Activated T-helper 2 cell treated with anti-CD3 and anti-CD28 coated beads, Interferon-gamma antibody, Interleukin-2, Interleukin-4, amounts not matched to agents 10 μg/mL and 5 μg/mL and 100 μg/mL, durations not matched to agents 14 hours and 24 hours and 36 hours (primary cell): ENCODE measurements at regions not wholly inside any gene's neighbourhood (a gene's known extent, or its start where the extent isn't known, plus 50 kb on each side); places are given as distances from the start of the nearest gene placed in this dataset.

Experiments
- DNase-seq: peaks from one replicate; pipeline ENCODE4 v3.0.0; 2021; ENCODE audit warnings: low spot score
- H3K27ac Mint-ChIP-seq: one replicate; pipeline ENCODE4 v1.8.0; 2021; ENCODE audit warnings: mixed read lengths
- H3K27me3 Mint-ChIP-seq: one replicate; pipeline ENCODE4 v1.8.0; 2021; ENCODE audit warnings: low read depth, mixed read lengths
- H3K36me3 Mint-ChIP-seq: one replicate; pipeline ENCODE4 v1.8.0; 2021; ENCODE audit warnings: low read depth, mixed read lengths
- H3K4me1 Mint-ChIP-seq: one replicate; pipeline ENCODE4 v1.8.0; 2021; ENCODE audit warnings: low read depth, mixed read lengths
- H3K4me3 Mint-ChIP-seq: one replicate; pipeline ENCODE4 v1.8.0; 2021; ENCODE audit warnings: low read depth, mild to moderate bottlenecking, moderate library complexity, mixed read lengths
- H3K9me3 Mint-ChIP-seq: one replicate; pipeline ENCODE4 v1.8.0; 2021; ENCODE audit warnings: mixed read lengths
- intact Hi-C: fragments of 100-400 bp; cut with micrococcal nuclease; formaldehyde crosslinking; loops from one replicate; pipeline ENCODE4 v1.15.1; 2023

DNA sequence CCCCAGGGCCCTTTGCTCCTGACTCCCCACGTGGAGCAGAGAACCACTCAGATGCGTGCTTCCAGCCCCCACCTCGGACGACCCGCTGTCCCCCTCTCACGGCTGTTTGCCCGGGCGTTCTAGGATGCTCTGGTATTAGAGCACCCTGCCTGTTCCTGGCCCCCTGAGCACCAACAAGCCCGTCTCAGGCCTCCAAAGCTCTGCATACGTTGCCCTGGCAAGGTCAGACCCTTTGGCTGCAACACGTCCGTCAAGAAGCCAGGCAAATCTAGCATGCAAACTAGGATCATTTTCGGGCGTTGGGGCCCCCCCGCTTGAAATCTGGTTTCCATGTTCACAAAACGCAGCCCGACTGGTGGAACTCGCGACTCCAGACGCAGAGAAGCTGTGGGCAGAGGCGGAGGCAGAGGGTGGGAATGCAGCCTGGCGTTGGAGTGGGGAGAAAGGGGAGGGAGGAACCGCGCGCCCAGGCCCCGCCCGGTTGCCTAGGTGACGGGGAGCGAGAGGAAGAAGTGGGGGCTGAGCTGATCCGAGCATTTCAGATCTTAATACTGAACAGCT, 86.2 kb upstream of the PIAS1 start:
- no peaks in the 10 kb centered on the region for H3K9me3 Mint-ChIP-seq
- H3K27ac Mint-ChIP-seq = no peak overlapping the region
- peaks cover 4% of the 10 kb centered on the region for H3K4me1 Mint-ChIP-seq
- peaks cover 37% of the 10 kb centered on the region for H3K27me3 Mint-ChIP-seq
- no peak for DNase-seq
- intact Hi-C loops = no loop called here
- H3K36me3 Mint-ChIP-seq = no peaks in the 10 kb centered on the region
- peak overlapping the region; percentile 26 for H3K4me3 Mint-ChIP-seq

DNA sequence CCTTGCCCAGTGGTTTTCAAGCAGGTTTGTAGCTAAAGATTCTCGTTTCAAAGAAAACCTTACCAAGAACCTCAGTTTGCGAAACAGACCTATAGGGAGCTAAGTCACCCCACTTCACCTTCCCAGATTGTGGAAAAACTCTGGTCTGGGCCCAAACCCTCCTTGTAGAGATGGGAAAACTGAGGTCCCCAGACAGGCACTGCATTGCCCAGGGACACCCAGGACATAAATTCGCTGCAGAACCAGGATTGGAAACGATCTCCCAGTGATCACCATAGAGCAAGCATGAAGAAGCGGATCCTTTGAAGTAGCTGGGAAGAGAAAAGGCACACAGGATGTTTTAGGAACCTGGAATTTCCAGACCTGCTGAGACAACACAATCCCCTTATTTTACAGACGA, 85.6 kb upstream of the PIAS1 start:
- no peak for DNase-seq
- Mint-ChIP-seq H3K36me3 (no peaks in the 10 kb centered on the region), H3K27me3 (peaks cover 37% of the 10 kb centered on the region), H3K4me1 (peaks cover 4% of the 10 kb centered on the region), H3K4me3 (no peak overlapping the region), H3K27ac (no peak overlapping the region), H3K9me3 (no peaks in the 10 kb centered on the region)
- intact Hi-C loops = no loop called here

- intact Hi-C loops = no loop called here
- Mint-ChIP-seq H3K9me3 (no peaks in the 10 kb centered on the region), H3K27ac (no peak overlapping the region), H3K4me1 (peaks cover 4% of the 10 kb centered on the region), H3K27me3 (peaks cover 37% of the 10 kb centered on the region), H3K36me3 (no peaks in the 10 kb centered on the region), H3K4me3 (no peak overlapping the region)
- no peak for DNase-seq
Observed at GRCh38 chr15:67968966-67969365, 85.1 kb upstream of the PIAS1 start.

DNA sequence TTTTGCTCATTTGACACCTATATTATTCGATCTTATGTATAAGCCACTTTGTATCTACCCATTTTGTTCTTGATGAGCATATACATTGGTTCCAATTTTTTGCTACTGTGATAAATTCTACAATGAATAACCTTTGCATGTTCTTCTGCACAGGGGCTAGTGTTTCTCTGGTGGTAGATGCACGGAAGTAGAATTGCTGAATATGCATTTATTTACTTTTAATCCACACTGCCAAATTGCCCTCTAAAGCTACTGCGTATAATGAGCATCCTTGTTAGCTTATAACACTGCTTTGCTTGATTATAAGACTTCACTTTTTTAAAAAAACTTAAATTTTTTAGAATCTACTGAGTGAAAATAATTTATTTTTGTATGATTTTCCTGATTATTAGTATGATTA, 84.2 kb upstream of the PIAS1 start:
- H3K27me3 Mint-ChIP-seq = peaks cover 35% of the 10 kb centered on the region
- peaks cover 4% of the 10 kb centered on the region for H3K4me1 Mint-ChIP-seq
- no peaks in the 10 kb centered on the region for H3K36me3 Mint-ChIP-seq
- no peak overlapping the region for H3K4me3 Mint-ChIP-seq
- no peaks in the 10 kb centered on the region for H3K9me3 Mint-ChIP-seq
- H3K27ac Mint-ChIP-seq = no peak overlapping the region
- DNase-seq = no peak
- intact Hi-C loops = no loop called here

- Mint-ChIP-seq H3K9me3 (no peaks in the 10 kb centered on the region), H3K27ac (no peak overlapping the region), H3K27me3 (peaks cover 32% of the 10 kb centered on the region), H3K36me3 (no peaks in the 10 kb centered on the region), H3K4me3 (no peak overlapping the region), H3K4me1 (peaks cover 4% of the 10 kb centered on the region)
- intact Hi-C loops = no loop called here
- DNase-seq = no peak
Observed at GRCh38 chr15:67972377-67972776, 81.7 kb upstream of the PIAS1 start.

DNA sequence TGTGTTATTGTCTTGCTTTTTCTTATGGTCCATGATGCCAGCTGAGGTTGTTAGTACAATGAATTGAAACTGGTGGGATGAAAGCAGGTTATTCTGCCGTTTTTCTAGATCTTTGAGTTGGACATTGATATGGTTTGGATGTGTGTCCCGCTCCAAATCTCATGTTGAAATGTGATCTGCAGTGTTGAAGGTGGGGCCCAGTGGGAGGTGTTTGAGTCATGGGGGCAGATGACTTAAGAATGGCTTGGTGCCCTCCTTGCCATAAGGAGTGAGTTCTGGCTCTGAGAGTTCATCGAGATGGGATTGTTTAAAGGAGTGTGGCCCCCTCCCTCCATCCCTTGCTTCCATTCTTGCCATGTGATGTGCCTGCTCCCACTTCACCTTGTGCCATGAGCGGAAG, 80.3 kb upstream of the PIAS1 start:
- Mint-ChIP-seq H3K4me3 (no peak overlapping the region), H3K9me3 (no peaks in the 10 kb centered on the region), H3K4me1 (no peaks in the 10 kb centered on the region), H3K27ac (no peak overlapping the region), H3K27me3 (peaks cover 19% of the 10 kb centered on the region), H3K36me3 (no peaks in the 10 kb centered on the region)
- no peak for DNase-seq
- intact Hi-C loops = no loop called here

DNA sequence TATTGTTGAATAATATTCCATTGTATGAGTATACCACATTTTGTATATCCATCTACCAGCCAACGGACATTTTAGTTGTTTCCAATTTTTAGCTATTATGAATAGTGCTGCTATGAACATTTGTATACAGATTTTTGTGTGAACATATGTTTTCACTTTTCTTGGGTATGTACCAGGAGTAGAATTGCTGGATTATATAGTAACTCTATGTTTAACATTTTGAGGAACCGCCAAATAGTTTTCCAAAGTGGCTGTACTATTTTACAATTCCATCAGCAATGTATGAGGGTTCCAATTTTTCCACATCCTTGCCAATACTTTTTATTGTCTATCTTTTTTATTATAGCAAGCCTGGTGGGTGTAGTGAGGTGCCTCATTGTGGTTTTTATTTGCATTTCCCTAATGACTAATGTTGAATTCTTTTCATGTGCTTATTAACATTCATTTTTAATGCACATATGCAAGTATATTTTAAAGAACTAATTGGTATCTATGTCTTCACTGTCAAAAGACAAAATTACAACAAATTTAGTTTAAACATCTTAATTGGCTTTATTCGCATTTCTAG, 77.5 kb upstream of the PIAS1 start:
- H3K36me3 Mint-ChIP-seq = no peaks in the 10 kb centered on the region
- intact Hi-C loops = no loop called here
- no peaks in the 10 kb centered on the region for H3K4me1 Mint-ChIP-seq

DNA sequence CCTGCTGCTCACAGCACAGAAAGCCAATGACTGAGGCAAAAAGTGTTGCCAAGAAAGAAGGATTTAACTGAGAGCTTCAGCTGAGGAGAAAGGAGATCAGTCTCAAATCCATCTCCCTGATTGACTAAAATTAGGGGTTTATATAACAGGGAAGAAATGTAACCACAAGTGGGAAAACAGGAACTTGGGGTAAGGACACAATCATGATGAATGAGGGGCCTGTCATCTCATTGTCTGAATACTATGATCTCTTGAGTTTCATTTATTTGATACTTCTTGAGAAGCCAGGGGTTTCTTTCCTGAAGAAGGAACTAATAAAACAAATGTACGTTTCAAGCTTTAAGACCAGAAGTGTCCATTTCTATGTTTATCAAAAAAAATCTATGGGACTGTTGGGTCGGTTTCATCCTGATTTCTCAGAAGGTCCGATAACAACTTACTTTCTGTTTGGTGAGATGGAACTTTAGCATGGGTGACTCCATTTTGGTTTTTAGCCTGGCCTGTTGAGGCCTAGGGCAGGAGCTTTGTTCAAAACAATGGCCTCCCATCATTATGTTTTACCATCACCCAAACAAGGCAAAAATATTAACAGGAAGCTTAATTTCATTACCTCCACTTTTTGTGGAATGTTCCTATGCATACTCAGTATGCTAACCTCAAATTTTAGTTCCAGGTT, 76.6 kb upstream of the PIAS1 start:
- intact Hi-C loops = no loop called here
- H3K36me3 Mint-ChIP-seq = no peaks in the 10 kb centered on the region
- no peaks in the 10 kb centered on the region for H3K9me3 Mint-ChIP-seq
- H3K4me3 Mint-ChIP-seq = no peak overlapping the region
- H3K27me3 Mint-ChIP-seq = peaks cover 10% of the 10 kb centered on the region
- no peak overlapping the region for H3K27ac Mint-ChIP-seq
- H3K4me1 Mint-ChIP-seq = no peaks in the 10 kb centered on the region
- DNase-seq = no peak

More for the DNA sequence above, 77.5 kb upstream of the PIAS1 start:
- H3K27me3 Mint-ChIP-seq = peaks cover 10% of the 10 kb centered on the region
- no peaks in the 10 kb centered on the region for H3K9me3 Mint-ChIP-seq
- DNase-seq = no peak
- no peak overlapping the region for H3K27ac Mint-ChIP-seq
- H3K4me3 Mint-ChIP-seq = no peak overlapping the region

DNA sequence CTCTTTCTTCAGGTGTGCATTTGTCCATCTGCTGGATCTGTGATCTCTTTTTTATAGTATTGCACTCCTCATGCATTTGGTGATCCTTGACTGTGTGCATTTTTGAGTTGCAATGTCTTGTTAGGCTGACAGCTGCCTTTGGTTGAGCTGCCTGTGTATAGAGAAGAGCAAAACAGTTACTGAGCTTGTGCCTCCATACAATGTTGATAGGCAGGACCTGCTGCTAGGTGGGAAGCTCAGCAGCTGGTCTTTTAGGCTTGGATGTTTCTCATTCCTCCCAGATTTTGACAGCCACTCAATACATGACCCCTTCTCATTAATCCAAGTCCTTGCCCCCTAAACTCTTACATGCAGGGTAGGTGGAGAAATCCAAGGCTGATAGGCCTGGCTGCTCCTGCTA, 74.8 kb upstream of the PIAS1 start:
- no peak overlapping the region for H3K27ac Mint-ChIP-seq
- H3K4me3 Mint-ChIP-seq = no peak overlapping the region
- peaks cover 10% of the 10 kb centered on the region for H3K27me3 Mint-ChIP-seq
- DNase-seq = no peak
- H3K4me1 Mint-ChIP-seq = no peaks in the 10 kb centered on the region
- intact Hi-C loops = no loop called here
- no peaks in the 10 kb centered on the region for H3K9me3 Mint-ChIP-seq
- H3K36me3 Mint-ChIP-seq = no peaks in the 10 kb centered on the region

DNA sequence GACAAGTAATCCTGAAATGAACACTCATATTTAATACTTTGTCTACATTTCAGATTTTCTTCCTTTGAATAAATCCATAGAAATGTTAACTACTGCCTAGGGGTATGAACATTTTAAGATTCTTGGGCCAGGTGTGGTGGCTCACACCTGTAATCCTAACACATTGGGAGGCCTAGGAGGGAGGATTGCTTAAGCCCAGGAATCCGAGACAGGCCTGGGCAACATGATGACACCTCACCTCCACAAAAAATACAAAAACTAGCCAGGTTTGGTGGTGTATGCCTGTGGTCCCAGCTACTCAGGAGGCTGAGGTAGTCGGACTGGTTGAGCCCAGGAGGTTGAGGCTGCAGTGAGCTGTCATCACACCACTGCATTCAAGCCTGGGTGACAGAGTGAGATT, 73.9 kb upstream of the PIAS1 start:
- intact Hi-C loops = no loop called here
- Mint-ChIP-seq H3K9me3 (no peaks in the 10 kb centered on the region), H3K27me3 (peaks cover 11% of the 10 kb centered on the region), H3K36me3 (no peaks in the 10 kb centered on the region), H3K4me1 (no peaks in the 10 kb centered on the region), H3K4me3 (no peak overlapping the region), H3K27ac (no peak overlapping the region)
- no peak for DNase-seq

DNA sequence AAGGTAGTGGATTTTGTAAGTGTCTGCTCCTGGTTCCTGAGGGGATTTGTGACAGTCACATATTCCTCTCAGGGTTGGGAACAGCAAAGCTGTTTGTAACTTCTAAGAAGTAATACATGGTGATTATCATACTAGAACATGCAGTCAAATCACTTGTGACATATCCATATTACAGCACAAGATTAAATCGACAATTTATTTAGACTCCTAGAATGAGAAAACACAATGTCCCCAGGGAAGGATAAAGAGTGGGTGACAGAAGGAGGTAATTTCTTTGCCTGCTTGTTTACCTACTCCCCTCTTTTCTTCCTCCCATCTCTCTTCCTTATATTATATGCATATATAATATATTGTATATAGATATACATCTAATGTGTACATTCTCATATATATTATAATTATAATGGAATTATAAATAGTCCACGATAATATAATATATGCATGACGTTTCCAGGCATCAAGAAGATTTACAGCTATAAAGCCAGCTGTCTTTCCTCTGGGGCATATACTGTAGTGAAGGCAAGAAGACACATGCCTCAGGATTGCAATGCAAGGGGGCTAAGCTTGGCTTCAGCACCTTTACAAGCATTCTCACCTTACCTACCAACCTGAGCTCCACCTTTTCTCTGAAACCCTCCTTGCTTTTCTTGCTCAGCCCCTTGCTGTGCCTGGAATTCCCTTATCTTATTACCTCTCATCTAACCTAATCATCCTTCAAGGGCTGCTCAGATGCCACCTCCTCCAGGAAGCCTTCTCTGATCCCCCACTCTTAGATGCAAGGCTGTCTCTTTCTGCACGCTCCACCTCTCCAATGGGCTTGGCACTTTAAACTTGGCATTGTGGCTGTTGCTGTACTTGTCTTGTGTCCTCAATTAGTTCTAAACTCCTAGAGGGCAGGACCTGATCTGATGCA, 73.1 kb upstream of the PIAS1 start:
- peaks cover 11% of the 10 kb centered on the region for H3K27me3 Mint-ChIP-seq
- H3K36me3 Mint-ChIP-seq = no peaks in the 10 kb centered on the region
- no peak overlapping the region for H3K27ac Mint-ChIP-seq
- H3K4me1 Mint-ChIP-seq = no peaks in the 10 kb centered on the region
- no peak overlapping the region for H3K4me3 Mint-ChIP-seq
- H3K9me3 Mint-ChIP-seq = no peaks in the 10 kb centered on the region
- intact Hi-C loops = no loop called here
- DNase-seq = no peak

- Mint-ChIP-seq H3K4me3 (no peak overlapping the region), H3K4me1 (no peaks in the 10 kb centered on the region), H3K27me3 (peaks cover 9% of the 10 kb centered on the region), H3K27ac (no peak overlapping the region), H3K9me3 (no peaks in the 10 kb centered on the region), H3K36me3 (no peaks in the 10 kb centered on the region)
- intact Hi-C loops = no loop called here
- DNase-seq = no peak
Observed at GRCh38 chr15:67981848-67982247, 72.3 kb upstream of the PIAS1 start.

DNA sequence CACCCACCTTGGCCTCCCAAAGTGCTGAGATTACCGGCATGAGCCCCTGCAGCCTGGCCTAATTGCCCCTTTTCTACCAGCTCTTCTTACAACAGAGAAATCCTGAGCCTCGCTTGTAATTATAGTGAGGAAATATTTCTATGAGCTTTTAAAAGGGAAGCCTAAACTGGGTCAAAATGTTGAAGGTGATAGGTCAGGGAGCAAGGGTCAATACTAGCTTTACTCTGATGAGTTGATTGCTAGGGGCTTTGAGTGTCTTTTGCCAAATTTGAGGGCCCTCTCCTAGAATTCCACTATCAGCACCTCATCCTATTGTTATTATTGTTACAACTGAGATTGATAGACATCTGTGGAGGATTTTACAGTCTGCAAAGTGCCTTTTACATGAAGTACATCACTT, 62.4 kb upstream of the PIAS1 start:
- H3K27me3 Mint-ChIP-seq = peaks cover 8% of the 10 kb centered on the region
- DNase-seq = no peak
- H3K4me1 Mint-ChIP-seq = no peaks in the 10 kb centered on the region
- H3K36me3 Mint-ChIP-seq = no peaks in the 10 kb centered on the region
- H3K4me3 Mint-ChIP-seq = no peak overlapping the region
- H3K9me3 Mint-ChIP-seq = no peaks in the 10 kb centered on the region
- intact Hi-C loops = no loop called here
- H3K27ac Mint-ChIP-seq = no peak overlapping the region
